Neutrophil (primary cell): ENCODE measurements at regions not wholly inside any gene's neighbourhood (a gene's known extent, or its start where the extent isn't known, plus 50 kb on each side); places are given as distances from the start of the nearest gene placed in this dataset.

Experiments used
- H3K27ac ChIP-seq: fragments of 200-600 bp; sonication (generic); 2 replicates; pipeline ENCODE4 v1.5.1; 2016; ENCODE audit warnings: mild to moderate bottlenecking, moderate library complexity
- H3K27me3 ChIP-seq: fragments of 200-600 bp; sonication (generic); 2 replicates; pipeline ENCODE4 v1.6.0; 2016; ENCODE audit warnings: mild to moderate bottlenecking
- H3K36me3 ChIP-seq: fragments of 200-600 bp; sonication (generic); 2 replicates; pipeline ENCODE4 v1.5.1; 2017
- H3K4me1 ChIP-seq, 2 experiments: fragments of 200-600 bp in 1 of 2; sonication (generic) in 1 of 2; 1 replicate in 1 of 2; 2 replicates in 1 of 2; pipeline versions ENCODE4 v1.5.1 to v1.6.1; 2013 to 2016; ENCODE audit warnings: low read depth in 1 of 2, low read length in 1 of 2, mild to moderate bottlenecking in 1 of 2, moderate library complexity in 1 of 2; ENCODE audit not compliant: control insufficient read depth in 1 of 2, insufficient read depth in 1 of 2
- H3K4me3 ChIP-seq, 2 experiments: fragments of 200-600 bp in 1 of 2; sonication (generic) in 1 of 2; 1 replicate in 1 of 2; 2 replicates in 1 of 2; pipeline ENCODE4 v1.5.1; 2013 to 2016; ENCODE audit warnings: low read depth in 1 of 2, low read length in 1 of 2, mild to moderate bottlenecking in 1 of 2, moderate library complexity in 1 of 2
- H3K9me3 ChIP-seq: fragments of 200-600 bp; sonication (generic); 2 replicates; pipeline ENCODE4 v1.5.1; 2016
- TF ChIP-seq, protein P1 (sequence below): fragments of 200-600 bp; sonication (generic); IDR thresholded peaks from 2 replicates; pipeline ENCODE4 v1.5.1; 2016; ENCODE audit warnings: antibody characterized with exemption

- TF ChIP-seq, protein P1, sequence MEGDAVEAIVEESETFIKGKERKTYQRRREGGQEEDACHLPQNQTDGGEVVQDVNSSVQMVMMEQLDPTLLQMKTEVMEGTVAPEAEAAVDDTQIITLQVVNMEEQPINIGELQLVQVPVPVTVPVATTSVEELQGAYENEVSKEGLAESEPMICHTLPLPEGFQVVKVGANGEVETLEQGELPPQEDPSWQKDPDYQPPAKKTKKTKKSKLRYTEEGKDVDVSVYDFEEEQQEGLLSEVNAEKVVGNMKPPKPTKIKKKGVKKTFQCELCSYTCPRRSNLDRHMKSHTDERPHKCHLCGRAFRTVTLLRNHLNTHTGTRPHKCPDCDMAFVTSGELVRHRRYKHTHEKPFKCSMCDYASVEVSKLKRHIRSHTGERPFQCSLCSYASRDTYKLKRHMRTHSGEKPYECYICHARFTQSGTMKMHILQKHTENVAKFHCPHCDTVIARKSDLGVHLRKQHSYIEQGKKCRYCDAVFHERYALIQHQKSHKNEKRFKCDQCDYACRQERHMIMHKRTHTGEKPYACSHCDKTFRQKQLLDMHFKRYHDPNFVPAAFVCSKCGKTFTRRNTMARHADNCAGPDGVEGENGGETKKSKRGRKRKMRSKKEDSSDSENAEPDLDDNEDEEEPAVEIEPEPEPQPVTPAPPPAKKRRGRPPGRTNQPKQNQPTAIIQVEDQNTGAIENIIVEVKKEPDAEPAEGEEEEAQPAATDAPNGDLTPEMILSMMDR = no peak
- Histone ChIP-seq H3K27me3 (no peaks in the 10 kb centered on the region), H3K4me3 (no peak overlapping the region), H3K9me3 (no peaks in the 10 kb centered on the region), H3K4me1 (no peaks in the 10 kb centered on the region), H3K27ac (no peak overlapping the region), H3K36me3 (no peaks in the 10 kb centered on the region)
These were observed 126.4 kb downstream of the POU4F1 start for GRCh38 chr13:78476910-78477309.

DNA sequence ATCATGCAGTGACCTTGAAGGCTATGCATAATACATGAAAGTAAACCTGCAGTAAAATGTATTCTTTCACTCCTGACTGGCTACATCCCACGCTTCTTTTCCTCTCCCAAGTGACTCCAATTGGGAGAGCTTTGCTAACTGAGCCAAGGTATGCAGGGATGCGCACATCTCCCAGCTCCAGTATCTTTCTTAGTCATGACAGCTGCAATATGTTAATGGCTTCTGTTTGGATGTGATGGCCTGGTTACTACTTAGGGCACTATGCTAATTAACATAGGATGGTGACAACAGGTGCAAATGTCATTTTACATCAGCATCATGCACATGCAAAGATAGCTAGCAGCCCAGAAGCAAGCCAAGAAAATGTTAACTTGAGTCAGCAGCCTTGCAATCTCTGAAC lies 134.7 kb downstream of the POU4F1 start:
- H3K9me3 ChIP-seq = no peaks in the 10 kb centered on the region
- H3K4me3 ChIP-seq = no peak overlapping the region
- no peaks in the 10 kb centered on the region for H3K27me3 ChIP-seq
- H3K27ac ChIP-seq = no peak overlapping the region
- no peaks in the 10 kb centered on the region for H3K4me1 ChIP-seq
- no peaks in the 10 kb centered on the region for H3K36me3 ChIP-seq
- TF ChIP-seq, protein P1 = no peak

DNA sequence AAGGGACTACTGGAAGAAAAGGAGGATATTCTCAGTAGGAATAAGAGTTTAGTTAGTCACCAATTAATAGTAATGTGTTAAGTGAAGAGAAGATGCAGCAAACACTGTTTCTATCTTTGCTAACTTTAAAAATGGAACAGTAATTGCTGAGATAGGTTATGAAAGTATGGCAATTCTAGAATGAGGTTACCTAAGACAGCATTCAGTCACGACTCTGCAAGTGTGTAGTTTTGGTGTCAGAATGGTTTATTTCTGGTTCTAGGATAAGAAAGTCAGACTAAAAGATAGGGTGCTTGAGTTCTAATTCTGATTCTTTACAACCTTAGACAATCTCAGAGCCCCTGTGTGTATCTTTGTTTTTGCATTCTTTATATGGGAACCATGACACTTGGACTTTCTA lies 138.1 kb downstream of the POU4F1 start:
- no peaks in the 10 kb centered on the region for H3K9me3 ChIP-seq
- TF ChIP-seq, protein P1 = no peak
- H3K36me3 ChIP-seq = no peaks in the 10 kb centered on the region
- H3K27me3 ChIP-seq = no peaks in the 10 kb centered on the region
- no peaks in the 10 kb centered on the region for H3K4me1 ChIP-seq
- no peak overlapping the region for H3K4me3 ChIP-seq
- H3K27ac ChIP-seq = no peak overlapping the region

- no peaks in the 10 kb centered on the region for H3K27me3 ChIP-seq
- H3K4me3 ChIP-seq = no peak overlapping the region
- TF ChIP-seq, protein P1 = no peak
These were observed 143.2 kb downstream of the POU4F1 start for GRCh38 chr13:78460176-78460575.

DNA sequence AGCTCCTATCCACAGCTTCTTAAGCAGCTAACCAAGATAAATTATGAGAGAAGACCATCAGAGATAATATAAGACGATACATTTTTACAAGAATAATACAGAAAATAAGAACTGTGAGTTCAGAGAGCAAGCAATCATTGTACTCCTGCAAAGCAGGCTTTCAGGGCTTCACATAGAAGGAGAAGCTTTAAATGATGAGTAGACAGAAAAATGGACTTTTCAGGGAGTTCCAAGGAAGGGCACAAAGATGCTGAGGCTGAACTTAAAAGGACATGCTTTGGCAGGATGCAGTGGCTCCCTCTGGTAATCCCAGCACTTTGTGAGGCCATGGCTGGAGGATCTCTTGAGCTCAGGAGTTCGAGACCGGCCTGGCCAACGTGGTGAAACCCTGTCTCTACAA lies 159.5 kb downstream of the POU4F1 start:
- no peaks in the 10 kb centered on the region for H3K27me3 ChIP-seq
- no peaks in the 10 kb centered on the region for H3K36me3 ChIP-seq
- no peak overlapping the region for H3K27ac ChIP-seq
- TF ChIP-seq, protein P1 = no peak
- H3K9me3 ChIP-seq = no peaks in the 10 kb centered on the region
- H3K4me1 ChIP-seq = no peaks in the 10 kb centered on the region
- no peak overlapping the region for H3K4me3 ChIP-seq

More at GRCh38 chr13:78460176-78460575, 143.2 kb downstream of the POU4F1 start:
- Histone ChIP-seq H3K36me3 (no peaks in the 10 kb centered on the region), H3K4me1 (no peaks in the 10 kb centered on the region), H3K9me3 (no peaks in the 10 kb centered on the region), H3K27ac (no peak overlapping the region)

DNA sequence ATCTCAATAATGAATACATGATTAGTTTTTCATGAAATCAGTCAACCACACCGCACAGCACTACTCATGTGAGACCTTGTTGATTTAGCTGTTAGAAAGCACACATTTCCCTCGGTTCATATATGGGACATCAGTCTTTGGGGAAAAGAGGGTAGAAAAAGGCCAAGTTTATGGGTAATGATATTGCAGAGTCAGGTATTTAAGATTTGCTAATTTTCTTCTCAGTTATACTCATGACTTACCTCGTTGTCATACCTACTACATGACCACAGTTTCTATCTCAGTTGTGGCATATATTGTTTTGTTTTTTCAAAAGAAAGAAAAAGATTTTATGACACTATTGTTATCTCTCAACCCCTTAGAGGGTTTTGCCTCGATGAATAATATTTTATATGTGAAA lies 165.6 kb downstream of the POU4F1 start:
- Histone ChIP-seq H3K9me3 (no peaks in the 10 kb centered on the region), H3K4me3 (no peak overlapping the region), H3K27ac (no peak overlapping the region), H3K27me3 (no peaks in the 10 kb centered on the region), H3K4me1 (no peaks in the 10 kb centered on the region), H3K36me3 (no peaks in the 10 kb centered on the region)
- TF ChIP-seq, protein P1 = no peak
